ENCODE measurements at regions not wholly inside any gene's neighbourhood (a gene's known extent, or its start where the extent isn't known, plus 50 kb on each side); places are given as distances from the start of the nearest gene placed in this dataset.

GRCh38 chr11:119545978-119546915, 123.3 kb upstream of the THY1 start:
- in situ Hi-C loops (cut with MboI; ENCODE audit: low sequenced_read_pairs, unreplicated experiment), result no loop called here
- no peak for TF ChIP-seq CTCF (IDR thresholded peaks at IDR 0.05; ENCODE audit: borderline replicate concordance, control extremely low read depth, extremely low read depth, insufficient read depth, missing control alignments)
- no peak for DNase-seq (ENCODE audit: low spot score)

- peak; percentile 5 for DNase-seq (ENCODE audit: low spot score)
- no peak for TF ChIP-seq CTCF (IDR thresholded peaks at IDR 0.05; ENCODE audit: borderline replicate concordance, control extremely low read depth, extremely low read depth, insufficient read depth, missing control alignments)
- in situ Hi-C loops (cut with MboI; ENCODE audit: low sequenced_read_pairs, unreplicated experiment), result no loop called here
Measured at GRCh38 chr11:119540370-119541125, 117.6 kb upstream of the THY1 start.

DNA sequence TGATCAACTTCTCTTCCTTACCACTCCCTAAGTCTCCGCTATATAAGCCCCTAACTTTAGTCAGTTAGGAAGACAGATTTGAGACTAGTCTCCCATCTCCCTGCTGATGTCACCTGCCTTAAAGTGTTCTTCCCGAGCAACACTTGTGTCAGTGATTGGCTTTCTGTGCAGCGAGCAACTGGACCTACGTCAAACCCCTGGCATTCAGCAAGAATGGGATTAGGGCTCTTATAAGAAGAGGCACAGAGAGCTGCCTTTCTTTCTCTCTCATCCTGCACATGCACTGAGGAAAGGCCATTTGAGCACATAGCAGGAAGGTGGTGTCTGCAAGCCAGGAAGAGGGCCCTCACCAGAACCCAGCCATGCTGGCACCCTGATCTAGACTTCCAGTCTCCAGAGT, 116.6 kb upstream of the THY1 start:
- TF ChIP-seq CTCF (IDR thresholded peaks at IDR 0.05; ENCODE audit: borderline replicate concordance, control extremely low read depth, extremely low read depth, insufficient read depth, missing control alignments), result no peak
- DNase-seq (ENCODE audit: low spot score), result no peak
- in situ Hi-C loops (cut with MboI; ENCODE audit: low sequenced_read_pairs, unreplicated experiment), result no loop called here

- TF ChIP-seq CTCF (IDR thresholded peaks at IDR 0.05; ENCODE audit: borderline replicate concordance, control extremely low read depth, extremely low read depth, insufficient read depth, missing control alignments), result no peak
- in situ Hi-C loops (cut with MboI; ENCODE audit: low sequenced_read_pairs, unreplicated experiment), result no loop called here
- DNase-seq (ENCODE audit: low spot score), result no peak
Measured at GRCh38 chr11:119538753-119539152, 115.8 kb upstream of the THY1 start.

- no peak for TF ChIP-seq CTCF (IDR thresholded peaks at IDR 0.05; ENCODE audit: borderline replicate concordance, control extremely low read depth, extremely low read depth, insufficient read depth, missing control alignments)
- DNase-seq (ENCODE audit: low spot score), result peak; percentile 7
- in situ Hi-C loops (cut with MboI; ENCODE audit: low sequenced_read_pairs, unreplicated experiment), result no loop called here
Measured at GRCh38 chr11:119537306-119538253, 114.6 kb upstream of the THY1 start.

DNA sequence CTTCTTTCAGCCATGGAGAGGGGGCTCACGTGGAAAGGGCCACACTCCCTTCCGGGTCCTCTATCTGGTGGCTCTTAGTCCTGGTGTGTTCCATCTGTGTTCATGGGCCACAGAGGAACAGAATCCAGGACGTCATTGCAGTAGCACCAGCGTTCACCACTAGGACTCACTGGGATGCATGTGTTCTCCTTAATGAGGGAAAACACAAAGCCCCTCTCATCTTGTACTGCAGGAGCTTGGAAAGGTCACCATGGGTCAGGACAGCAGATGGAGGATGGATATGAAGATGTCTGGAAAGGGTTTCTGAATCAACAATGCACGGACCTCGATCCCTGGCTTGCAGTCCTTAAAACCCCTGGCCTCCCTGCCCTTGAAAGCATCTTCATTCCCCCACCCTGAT, 113.8 kb upstream of the THY1 start:
- in situ Hi-C loops (cut with MboI; ENCODE audit: low sequenced_read_pairs, unreplicated experiment), result no loop called here
- TF ChIP-seq CTCF (IDR thresholded peaks at IDR 0.05; ENCODE audit: borderline replicate concordance, control extremely low read depth, extremely low read depth, insufficient read depth, missing control alignments), result no peak
- no peak for DNase-seq (ENCODE audit: low spot score)
